Lung (tissue), 11 donors: ENCODE measurements at regions not wholly inside any gene's neighbourhood (a gene's known extent, or its start where the extent isn't known, plus 50 kb on each side); places are given as distances from the start of the nearest gene placed in this dataset.

Experiments
- ATAC-seq: fragments of 200-7000 bp; cut with Tn5 transposase; one replicate; pipeline ENCODE4 v1.9.1; 2020; ENCODE audit warnings: moderate number of reproducible peaks; ENCODE audit not compliant: insufficient read depth, low FRiP score
- DNase-seq, 3 donors: peaks; one replicate each; pipeline ENCODE4 v3.0.0-alpha.2; 2013 to 2017
- H3K27ac ChIP-seq, 2 donors: one replicate each; pipeline ENCODE4 v1.5.1; 2013; ENCODE audit warnings: mild to moderate bottlenecking in 2 of 2, moderate library complexity in 2 of 2, control low read depth in 1 of 2, inconsistent platforms in 1 of 2, low read depth in 1 of 2, low read length in 1 of 2
- H3K27me3 ChIP-seq, 3 donors: one replicate each; pipeline ENCODE4 v1.5.1; 2013; ENCODE audit warnings: low read length in 2 of 3; ENCODE audit not compliant: control insufficient read depth in 3 of 3, insufficient read depth in 3 of 3
- H3K36me3 ChIP-seq, 4 donors: one replicate each; pipeline ENCODE4 v1.5.1; 2013; ENCODE audit warnings: low read length in 4 of 4, mild to moderate bottlenecking in 1 of 4, moderate library complexity in 1 of 4; ENCODE audit not compliant: control insufficient read depth in 4 of 4, insufficient read depth in 4 of 4
- H3K4me1 ChIP-seq, 5 donors: one replicate each; pipeline ENCODE4 v1.5.1; 2013; ENCODE audit warnings: low read length in 5 of 5, mild to moderate bottlenecking in 2 of 5, moderate library complexity in 1 of 5; ENCODE audit not compliant: control insufficient read depth in 5 of 5, insufficient read depth in 5 of 5
- H3K4me3 ChIP-seq: one replicate; pipeline ENCODE4 v1.5.1; 2013; ENCODE audit warnings: mild to moderate bottlenecking, control low read depth, moderate library complexity
- H3K9ac ChIP-seq, 2 donors: one replicate each; pipeline ENCODE4 v1.5.1; 2013; ENCODE audit warnings: low read length in 2 of 2, control low read depth in 1 of 2; ENCODE audit not compliant: insufficient read depth in 1 of 2
- H3K9me3 ChIP-seq, 4 donors: one replicate each; pipeline ENCODE4 v1.5.1; 2013; ENCODE audit warnings: low read length in 3 of 4, mild to moderate bottlenecking in 1 of 4, moderate library complexity in 1 of 4; ENCODE audit not compliant: control insufficient read depth in 4 of 4, insufficient read depth in 3 of 4
- WGBS, 2 donors: extraction: QIAGEN DNeasy Blood & Tissue Kit; methylation state at CpG; one replicate each; pipeline ENCODE4 v1.1.7; 2013; 5-methylcytosine and 5-hydroxymethylcytosine counted together
- TF ChIP-seq, protein P1 (sequence below): IDR thresholded peaks from 2 replicates; pipeline ENCODE4 v1.5.1; 2012; ENCODE audit warnings: mild to moderate bottlenecking; ENCODE audit errors: control extremely low read depth, extremely low read depth
- donor health status: control.
- donor health status: control.
- donor health status: Bipolar disorder and iron deficiency.
- donor health status: healthy.
- donor health status: DM: yes; HTN: yes; CAD: no.

- DNase-seq (no peak), ATAC-seq (no peak)
- TF ChIP-seq, protein P1, sequence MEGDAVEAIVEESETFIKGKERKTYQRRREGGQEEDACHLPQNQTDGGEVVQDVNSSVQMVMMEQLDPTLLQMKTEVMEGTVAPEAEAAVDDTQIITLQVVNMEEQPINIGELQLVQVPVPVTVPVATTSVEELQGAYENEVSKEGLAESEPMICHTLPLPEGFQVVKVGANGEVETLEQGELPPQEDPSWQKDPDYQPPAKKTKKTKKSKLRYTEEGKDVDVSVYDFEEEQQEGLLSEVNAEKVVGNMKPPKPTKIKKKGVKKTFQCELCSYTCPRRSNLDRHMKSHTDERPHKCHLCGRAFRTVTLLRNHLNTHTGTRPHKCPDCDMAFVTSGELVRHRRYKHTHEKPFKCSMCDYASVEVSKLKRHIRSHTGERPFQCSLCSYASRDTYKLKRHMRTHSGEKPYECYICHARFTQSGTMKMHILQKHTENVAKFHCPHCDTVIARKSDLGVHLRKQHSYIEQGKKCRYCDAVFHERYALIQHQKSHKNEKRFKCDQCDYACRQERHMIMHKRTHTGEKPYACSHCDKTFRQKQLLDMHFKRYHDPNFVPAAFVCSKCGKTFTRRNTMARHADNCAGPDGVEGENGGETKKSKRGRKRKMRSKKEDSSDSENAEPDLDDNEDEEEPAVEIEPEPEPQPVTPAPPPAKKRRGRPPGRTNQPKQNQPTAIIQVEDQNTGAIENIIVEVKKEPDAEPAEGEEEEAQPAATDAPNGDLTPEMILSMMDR, result no peak
- Histone ChIP-seq H3K4me3 (no peak overlapping the region), H3K27me3 (no peaks in the 10 kb centered on the region), H3K9ac (no peak overlapping the region), H3K9me3 (peaks cover 0 to 2% (median 0%) of the 10 kb centered on the region in 4 donors), H3K4me1 (peaks cover 0 to 6% (median 0%) of the 10 kb centered on the region in 5 donors), H3K27ac (no peak overlapping the region), H3K36me3 (no peaks in the 10 kb centered on the region)
- 85 to 89% methylated on average over 3 of the region's 3 CpGs for WGBS, 2 donors
Measured at GRCh38 chr10:4687397-4687796, 138.6 kb upstream of the AKR1E2 start.

GRCh38 chr10:4686644-4686996, 139.4 kb upstream of the AKR1E2 start:
- Histone ChIP-seq H3K4me1 (peaks cover 0 to 6% (median 0%) of the 10 kb centered on the region in 5 donors), H3K9ac (no peak overlapping the region), H3K4me3 (no peak overlapping the region), H3K36me3 (no peaks in the 10 kb centered on the region), H3K27ac (no peak overlapping the region), H3K9me3 (peaks cover 0 to 2% (median 0%) of the 10 kb centered on the region in 4 donors), H3K27me3 (no peaks in the 10 kb centered on the region)
- no peak for ATAC-seq
- no peak for DNase-seq
- TF ChIP-seq, protein P1, result no peak
- WGBS, 2 donors, result 89 to 91% methylated on average over 4 of the region's 4 CpGs

DNA sequence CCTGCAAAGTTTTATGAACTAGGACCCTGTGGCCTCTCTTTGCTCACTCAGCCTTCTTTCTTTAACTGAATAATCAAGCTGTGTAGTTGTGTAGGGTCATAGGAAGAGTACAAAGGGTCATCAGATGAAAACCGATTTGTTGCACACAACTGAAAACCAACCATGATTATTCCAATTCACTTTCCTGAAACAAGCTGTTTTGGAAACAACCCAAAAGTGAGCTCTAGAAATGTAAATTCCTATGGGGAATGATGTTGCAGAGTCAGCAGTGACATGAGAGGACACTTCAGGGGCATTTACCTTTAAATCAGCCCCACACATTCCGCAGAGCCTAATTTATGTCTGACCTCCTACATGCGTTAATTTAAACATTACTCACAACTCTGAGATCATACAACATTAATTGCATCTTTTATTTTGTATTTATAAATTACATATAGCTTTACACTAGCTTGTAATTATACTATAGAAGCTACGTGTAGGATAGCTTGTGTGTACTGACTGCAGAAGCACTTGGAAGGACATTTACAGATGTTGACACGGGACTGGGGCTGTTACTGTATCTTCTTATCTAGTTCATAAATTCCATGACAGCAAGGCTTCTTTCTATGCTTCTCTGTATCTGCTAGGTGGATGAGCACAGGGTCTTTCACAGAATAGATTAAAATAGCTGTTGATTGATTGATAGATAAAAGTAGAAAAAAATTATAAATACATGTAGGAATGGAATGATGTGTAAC, 139.9 kb upstream of the AKR1E2 start:
- DNase-seq (no peak), ATAC-seq (no peak)
- Histone ChIP-seq H3K9me3 (peaks cover 0 to 2% (median 0%) of the 10 kb centered on the region in 4 donors), H3K27me3 (no peaks in the 10 kb centered on the region), H3K9ac (no peak overlapping the region), H3K27ac (no peak overlapping the region), H3K4me3 (no peak overlapping the region), H3K36me3 (no peaks in the 10 kb centered on the region), H3K4me1 (peaks cover 0 to 6% (median 0%) of the 10 kb centered on the region in 5 donors)
- 86 to 89% methylated on average over 5 of the region's 5 CpGs for WGBS, 2 donors
- TF ChIP-seq, protein P1, result no peak
